ENCODE measurements at regions not wholly inside any gene's neighbourhood (a gene's known extent, or its start where the extent isn't known, plus 50 kb on each side); places are given as distances from the start of the nearest gene placed in this dataset.
"Not testable (repeated sequence)": the region's sequence is repeated elsewhere in the genome, so short reads cannot be mapped to it uniquely, and the experiment has no call there.

DNA sequence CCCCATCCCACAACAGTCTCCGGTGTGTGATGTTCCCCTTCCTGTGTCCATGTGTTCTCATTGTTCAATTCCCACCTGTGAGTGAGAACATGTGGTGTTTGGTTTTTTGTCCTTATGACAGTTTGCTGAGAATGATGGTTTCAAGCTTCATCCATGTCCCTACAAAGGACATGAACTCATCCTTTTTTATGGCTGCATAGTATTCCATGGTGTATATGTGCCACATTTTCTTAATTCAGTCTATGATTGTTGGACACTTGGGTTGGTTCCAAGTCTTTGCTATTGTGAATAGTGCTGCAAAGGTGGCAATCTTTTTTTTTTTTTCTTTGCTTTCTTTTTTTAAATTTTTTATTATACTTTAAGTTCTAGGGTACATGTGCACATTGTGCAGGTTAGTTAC lies 406.7 kb upstream of the ATP5MC3 start:
- not testable (repeated sequence) for TF ChIP-seq POLR2A (IDR thresholded peaks at IDR 0.05)
- TF ChIP-seq, protein P1, sequence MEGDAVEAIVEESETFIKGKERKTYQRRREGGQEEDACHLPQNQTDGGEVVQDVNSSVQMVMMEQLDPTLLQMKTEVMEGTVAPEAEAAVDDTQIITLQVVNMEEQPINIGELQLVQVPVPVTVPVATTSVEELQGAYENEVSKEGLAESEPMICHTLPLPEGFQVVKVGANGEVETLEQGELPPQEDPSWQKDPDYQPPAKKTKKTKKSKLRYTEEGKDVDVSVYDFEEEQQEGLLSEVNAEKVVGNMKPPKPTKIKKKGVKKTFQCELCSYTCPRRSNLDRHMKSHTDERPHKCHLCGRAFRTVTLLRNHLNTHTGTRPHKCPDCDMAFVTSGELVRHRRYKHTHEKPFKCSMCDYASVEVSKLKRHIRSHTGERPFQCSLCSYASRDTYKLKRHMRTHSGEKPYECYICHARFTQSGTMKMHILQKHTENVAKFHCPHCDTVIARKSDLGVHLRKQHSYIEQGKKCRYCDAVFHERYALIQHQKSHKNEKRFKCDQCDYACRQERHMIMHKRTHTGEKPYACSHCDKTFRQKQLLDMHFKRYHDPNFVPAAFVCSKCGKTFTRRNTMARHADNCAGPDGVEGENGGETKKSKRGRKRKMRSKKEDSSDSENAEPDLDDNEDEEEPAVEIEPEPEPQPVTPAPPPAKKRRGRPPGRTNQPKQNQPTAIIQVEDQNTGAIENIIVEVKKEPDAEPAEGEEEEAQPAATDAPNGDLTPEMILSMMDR (IDR thresholded peaks at IDR 0.05): not testable (repeated sequence)

Measured in uterus (tissue), 2 donors.